EL (cell line): ENCODE measurements at regions not wholly inside any gene's neighbourhood (a gene's known extent, or its start where the extent isn't known, plus 50 kb on each side); places are given as distances from the start of the nearest gene placed in this dataset.

Experiments
- DNase-seq: peaks from one replicate; pipeline ENCODE4 v3.0.0-alpha.2; 2016

- no peak for DNase-seq
Measured at GRCh38 chr16:18050777-18051176, 285.8 kb downstream of the NPIPA8 start.

- DNase-seq, result no peak
Measured at GRCh38 chr16:18050234-18050633, 286.3 kb downstream of the NPIPA8 start.

GRCh38 chr16:18049547-18050133 is 286.9 kb downstream of the NPIPA8 start:
- DNase-seq, result no peak

GRCh38 chr16:18048853-18049546 is 287.5 kb downstream of the NPIPA8 start:
- no peak for DNase-seq

GRCh38 chr16:18047761-18048160 is 288.8 kb downstream of the NPIPA8 start:
- no peak for DNase-seq

- no peak for DNase-seq
Measured at GRCh38 chr16:18045356-18045755, 291.2 kb downstream of the NPIPA8 start.

- DNase-seq, result no peak
Measured at GRCh38 chr16:18041864-18042834, 294.4 kb downstream of the NPIPA8 start.

- DNase-seq, result no peak
Measured at GRCh38 chr16:18039931-18040330, 296.6 kb downstream of the NPIPA8 start.

GRCh38 chr16:18037051-18037450 is 299.5 kb downstream of the NPIPA8 start:
- no peak for DNase-seq

GRCh38 chr16:18024611-18025010 is 311.9 kb downstream of the NPIPA8 start:
- no peak for DNase-seq

GRCh38 chr16:18018376-18018775 is 318.2 kb downstream of the NPIPA8 start:
- no peak for DNase-seq

GRCh38 chr16:18013863-18014262 is 322.7 kb downstream of the NPIPA8 start:
- no peak for DNase-seq

- DNase-seq, result no peak
Measured at GRCh38 chr16:18008356-18008755, 328.2 kb downstream of the NPIPA8 start.

GRCh38 chr16:18003033-18003432 is 333.5 kb downstream of the NPIPA8 start:
- no peak for DNase-seq

GRCh38 chr16:17998996-17999395 is 337.5 kb downstream of the NPIPA8 start:
- DNase-seq, result no peak

GRCh38 chr16:17998550-17998949 is 338.0 kb downstream of the NPIPA8 start:
- DNase-seq, result no peak

- no peak for DNase-seq
Measured at GRCh38 chr16:17994027-17994426, 342.5 kb downstream of the NPIPA8 start.

GRCh38 chr16:17992416-17992815 is 344.1 kb downstream of the NPIPA8 start:
- no peak for DNase-seq

GRCh38 chr16:17989255-17989654 is 347.3 kb downstream of the NPIPA8 start:
- no peak for DNase-seq

GRCh38 chr16:17988839-17989238 is 347.7 kb downstream of the NPIPA8 start:
- DNase-seq, result no peak

GRCh38 chr16:17986991-17987390 is 349.5 kb downstream of the NPIPA8 start:
- DNase-seq, result no peak

- no peak for DNase-seq
Measured at GRCh38 chr16:17984810-17985209, 351.7 kb downstream of the NPIPA8 start.

GRCh38 chr16:17983847-17984639 is 352.5 kb downstream of the NPIPA8 start:
- DNase-seq, result no peak
